ENCODE measurements at regions not wholly inside any gene's neighbourhood (a gene's known extent, or its start where the extent isn't known, plus 50 kb on each side); places are given as distances from the start of the nearest gene placed in this dataset.

DNA sequence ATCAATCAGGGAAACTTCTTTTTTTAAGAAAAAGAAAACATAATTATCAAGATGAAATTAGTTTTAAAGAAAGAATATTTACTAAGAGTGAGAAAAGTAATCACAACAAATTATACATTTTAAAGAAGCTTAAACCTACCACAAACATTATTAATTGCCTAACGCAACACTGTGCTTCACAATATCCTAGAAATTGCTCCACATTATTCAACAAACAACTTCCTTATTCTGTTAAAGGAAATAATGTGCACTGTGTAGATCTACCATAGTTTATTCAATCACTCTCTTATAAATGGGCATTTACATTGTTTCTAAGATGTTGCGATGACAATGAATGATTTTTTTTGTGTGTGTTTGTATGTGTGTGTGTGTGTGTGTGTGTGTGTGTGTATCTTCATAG lies 525.9 kb upstream of the KCNMB2 start:
- TF ChIP-seq EZH2 (IDR thresholded peaks at IDR 0.05; ENCODE audit: borderline replicate concordance, low read depth, low read length, poor library complexity, severe bottlenecking): no peak
- TF ChIP-seq, protein P1, sequence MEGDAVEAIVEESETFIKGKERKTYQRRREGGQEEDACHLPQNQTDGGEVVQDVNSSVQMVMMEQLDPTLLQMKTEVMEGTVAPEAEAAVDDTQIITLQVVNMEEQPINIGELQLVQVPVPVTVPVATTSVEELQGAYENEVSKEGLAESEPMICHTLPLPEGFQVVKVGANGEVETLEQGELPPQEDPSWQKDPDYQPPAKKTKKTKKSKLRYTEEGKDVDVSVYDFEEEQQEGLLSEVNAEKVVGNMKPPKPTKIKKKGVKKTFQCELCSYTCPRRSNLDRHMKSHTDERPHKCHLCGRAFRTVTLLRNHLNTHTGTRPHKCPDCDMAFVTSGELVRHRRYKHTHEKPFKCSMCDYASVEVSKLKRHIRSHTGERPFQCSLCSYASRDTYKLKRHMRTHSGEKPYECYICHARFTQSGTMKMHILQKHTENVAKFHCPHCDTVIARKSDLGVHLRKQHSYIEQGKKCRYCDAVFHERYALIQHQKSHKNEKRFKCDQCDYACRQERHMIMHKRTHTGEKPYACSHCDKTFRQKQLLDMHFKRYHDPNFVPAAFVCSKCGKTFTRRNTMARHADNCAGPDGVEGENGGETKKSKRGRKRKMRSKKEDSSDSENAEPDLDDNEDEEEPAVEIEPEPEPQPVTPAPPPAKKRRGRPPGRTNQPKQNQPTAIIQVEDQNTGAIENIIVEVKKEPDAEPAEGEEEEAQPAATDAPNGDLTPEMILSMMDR (conservative IDR thresholded peaks at IDR 0.05; ENCODE audit: low read depth, low read length): no peak

All from A673 (cell line).